Parathyroid adenoma (tissue), 2 donors: ENCODE measurements at regions not wholly inside any gene's neighbourhood (a gene's known extent, or its start where the extent isn't known, plus 50 kb on each side); places are given as distances from the start of the nearest gene placed in this dataset.

ENCODE experiments used
- H2AFZ ChIP-seq: fragments of 300-600 bp; sonication (generic); one replicate; pipeline ENCODE4 v1.7.0; 2017; ENCODE audit warnings: antibody characterized with exemption, mild to moderate bottlenecking
- H3K27ac ChIP-seq: fragments of 300-600 bp; sonication (generic); one replicate; pipeline ENCODE4 v1.7.0; 2017
- H3K27me3 ChIP-seq: fragments of 300-600 bp; sonication (generic); one replicate; pipeline ENCODE4 v1.7.0; 2017; ENCODE audit warnings: low read length; ENCODE audit not compliant: control insufficient read depth, insufficient read depth
- H3K36me3 ChIP-seq: fragments of 300-600 bp; sonication (generic); one replicate; pipeline ENCODE4 v1.7.0; 2017; ENCODE audit warnings: low read length; ENCODE audit not compliant: control insufficient read depth, insufficient read depth
- H3K4me1 ChIP-seq: fragments of 300-600 bp; sonication (generic); one replicate; pipeline ENCODE4 v1.7.0; 2017; ENCODE audit warnings: control low read depth
- H3K4me2 ChIP-seq: fragments of 300-600 bp; sonication (generic); one replicate; pipeline ENCODE4 v1.7.0; 2017; ENCODE audit warnings: low read length
- H3K4me3 ChIP-seq: fragments of 300-600 bp; sonication (generic); one replicate; pipeline ENCODE4 v1.7.0; 2017; ENCODE audit warnings: low read depth, low read length
- H3K79me2 ChIP-seq: fragments of 300-600 bp; sonication (generic); one replicate; pipeline ENCODE4 v1.7.0; 2017; ENCODE audit warnings: control low read depth
- H3K9ac ChIP-seq: fragments of 300-600 bp; sonication (generic); one replicate; pipeline ENCODE4 v1.7.0; 2017; ENCODE audit warnings: mild to moderate bottlenecking
- H3K9me3 ChIP-seq: fragments of 300-600 bp; sonication (generic); one replicate; pipeline ENCODE4 v1.7.0; 2017; ENCODE audit warnings: low read length; ENCODE audit not compliant: control insufficient read depth
- TF ChIP-seq, protein P1 (sequence below): fragments of 300-600 bp; sonication (generic); IDR thresholded peaks from one replicate; pipeline ENCODE4 v1.7.0; 2017; ENCODE audit warnings: antibody characterized with exemption, mild to moderate bottlenecking
- donor health status: primary hyperparathyroidism.

GRCh38 chrX:46258356-46258755 lies 286.9 kb downstream of the ZNF674 start:
- no peaks in the 10 kb centered on the region for H3K27me3 ChIP-seq
- H3K9me3 ChIP-seq: no peaks in the 10 kb centered on the region
- H2AFZ ChIP-seq: no peak overlapping the region
- no peak overlapping the region for H3K9ac ChIP-seq
- TF ChIP-seq, protein P1, sequence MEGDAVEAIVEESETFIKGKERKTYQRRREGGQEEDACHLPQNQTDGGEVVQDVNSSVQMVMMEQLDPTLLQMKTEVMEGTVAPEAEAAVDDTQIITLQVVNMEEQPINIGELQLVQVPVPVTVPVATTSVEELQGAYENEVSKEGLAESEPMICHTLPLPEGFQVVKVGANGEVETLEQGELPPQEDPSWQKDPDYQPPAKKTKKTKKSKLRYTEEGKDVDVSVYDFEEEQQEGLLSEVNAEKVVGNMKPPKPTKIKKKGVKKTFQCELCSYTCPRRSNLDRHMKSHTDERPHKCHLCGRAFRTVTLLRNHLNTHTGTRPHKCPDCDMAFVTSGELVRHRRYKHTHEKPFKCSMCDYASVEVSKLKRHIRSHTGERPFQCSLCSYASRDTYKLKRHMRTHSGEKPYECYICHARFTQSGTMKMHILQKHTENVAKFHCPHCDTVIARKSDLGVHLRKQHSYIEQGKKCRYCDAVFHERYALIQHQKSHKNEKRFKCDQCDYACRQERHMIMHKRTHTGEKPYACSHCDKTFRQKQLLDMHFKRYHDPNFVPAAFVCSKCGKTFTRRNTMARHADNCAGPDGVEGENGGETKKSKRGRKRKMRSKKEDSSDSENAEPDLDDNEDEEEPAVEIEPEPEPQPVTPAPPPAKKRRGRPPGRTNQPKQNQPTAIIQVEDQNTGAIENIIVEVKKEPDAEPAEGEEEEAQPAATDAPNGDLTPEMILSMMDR: no peak
- H3K4me1 ChIP-seq: no peaks in the 10 kb centered on the region
- H3K36me3 ChIP-seq: no peaks in the 10 kb centered on the region
- no peak overlapping the region for H3K4me3 ChIP-seq
- H3K27ac ChIP-seq: no peak overlapping the region
- H3K79me2 ChIP-seq: no peaks in the 10 kb centered on the region
- H3K4me2 ChIP-seq: no peak overlapping the region

DNA sequence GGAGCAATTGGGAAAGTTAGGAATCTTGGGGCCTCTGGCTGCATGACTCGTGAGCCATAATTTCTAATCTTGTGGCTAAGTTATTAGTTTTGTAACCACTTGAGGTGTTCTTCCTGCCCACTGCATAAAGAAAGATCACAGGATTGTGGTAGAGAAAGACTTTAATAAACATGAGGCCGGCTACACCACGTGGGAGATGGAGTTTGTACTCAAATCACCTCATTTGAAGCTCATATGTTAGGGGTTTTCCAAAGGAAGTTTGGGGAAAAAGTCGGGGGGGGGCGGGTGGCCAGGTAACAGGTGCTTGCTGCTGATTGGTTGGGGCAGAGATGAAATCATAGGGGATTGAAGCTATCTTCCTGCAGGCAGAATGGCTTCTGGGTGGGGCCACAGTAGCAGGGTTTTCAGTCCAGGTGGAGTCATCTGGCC lies 287.8 kb downstream of the ZNF674 start:
- Histone ChIP-seq H3K36me3 (no peaks in the 10 kb centered on the region), H3K9me3 (no peaks in the 10 kb centered on the region), H3K79me2 (no peaks in the 10 kb centered on the region), H3K4me3 (no peak overlapping the region), H3K27ac (no peak overlapping the region), H3K4me2 (no peak overlapping the region), H3K27me3 (no peaks in the 10 kb centered on the region), H2AFZ (no peak overlapping the region), H3K4me1 (no peaks in the 10 kb centered on the region), H3K9ac (no peak overlapping the region)
- TF ChIP-seq, protein P1: no peak

DNA sequence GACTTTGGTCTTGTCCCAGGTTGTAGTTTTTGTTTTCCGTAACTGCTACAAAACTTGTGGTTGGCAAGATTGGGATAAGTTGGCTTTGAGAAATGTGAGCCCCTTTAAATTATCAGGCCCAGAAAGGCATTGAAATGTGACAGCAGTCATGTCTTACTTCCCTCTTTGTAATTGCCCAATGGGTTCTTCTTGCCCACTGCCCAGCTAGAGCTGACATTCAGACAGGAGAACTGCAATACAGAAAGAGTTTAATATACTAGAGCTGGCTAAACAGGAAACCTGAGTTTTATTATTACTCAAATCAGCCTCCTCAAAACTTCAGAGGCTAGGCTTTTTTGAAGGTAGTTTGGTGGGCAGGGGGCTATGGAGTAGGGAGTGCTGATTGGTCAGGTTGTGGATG lies 288.3 kb downstream of the ZNF674 start:
- H3K27ac ChIP-seq: no peak overlapping the region
- H3K79me2 ChIP-seq: no peaks in the 10 kb centered on the region
- no peak overlapping the region for H3K4me2 ChIP-seq
- no peaks in the 10 kb centered on the region for H3K27me3 ChIP-seq
- no peak overlapping the region for H2AFZ ChIP-seq
- TF ChIP-seq, protein P1: no peak
- no peak overlapping the region for H3K4me3 ChIP-seq
- H3K4me1 ChIP-seq: no peaks in the 10 kb centered on the region
- no peaks in the 10 kb centered on the region for H3K36me3 ChIP-seq
- H3K9ac ChIP-seq: no peak overlapping the region
- no peaks in the 10 kb centered on the region for H3K9me3 ChIP-seq

GRCh38 chrX:46255046-46255445 lies 290.2 kb downstream of the ZNF674 start:
- H3K4me3 ChIP-seq: no peak overlapping the region
- H3K9ac ChIP-seq: no peak overlapping the region
- H2AFZ ChIP-seq: no peak overlapping the region
- no peaks in the 10 kb centered on the region for H3K4me1 ChIP-seq
- TF ChIP-seq, protein P1: no peak
- no peak overlapping the region for H3K4me2 ChIP-seq
- no peak overlapping the region for H3K27ac ChIP-seq
- no peaks in the 10 kb centered on the region for H3K27me3 ChIP-seq
- H3K36me3 ChIP-seq: no peaks in the 10 kb centered on the region
- no peaks in the 10 kb centered on the region for H3K79me2 ChIP-seq
- H3K9me3 ChIP-seq: no peaks in the 10 kb centered on the region

- Histone ChIP-seq H3K4me2 (no peak overlapping the region), H3K9ac (no peak overlapping the region), H3K27ac (no peak overlapping the region), H3K4me1 (no peaks in the 10 kb centered on the region), H2AFZ (no peak overlapping the region), H3K9me3 (no peaks in the 10 kb centered on the region), H3K36me3 (no peaks in the 10 kb centered on the region), H3K27me3 (no peaks in the 10 kb centered on the region), H3K79me2 (no peaks in the 10 kb centered on the region), H3K4me3 (no peak overlapping the region)
- TF ChIP-seq, protein P1: no peak
These were observed 290.6 kb downstream of the ZNF674 start for GRCh38 chrX:46254641-46255040.
